ENCODE measurements at regions not wholly inside any gene's neighbourhood (a gene's known extent, or its start where the extent isn't known, plus 50 kb on each side); places are given as distances from the start of the nearest gene placed in this dataset.

DNA sequence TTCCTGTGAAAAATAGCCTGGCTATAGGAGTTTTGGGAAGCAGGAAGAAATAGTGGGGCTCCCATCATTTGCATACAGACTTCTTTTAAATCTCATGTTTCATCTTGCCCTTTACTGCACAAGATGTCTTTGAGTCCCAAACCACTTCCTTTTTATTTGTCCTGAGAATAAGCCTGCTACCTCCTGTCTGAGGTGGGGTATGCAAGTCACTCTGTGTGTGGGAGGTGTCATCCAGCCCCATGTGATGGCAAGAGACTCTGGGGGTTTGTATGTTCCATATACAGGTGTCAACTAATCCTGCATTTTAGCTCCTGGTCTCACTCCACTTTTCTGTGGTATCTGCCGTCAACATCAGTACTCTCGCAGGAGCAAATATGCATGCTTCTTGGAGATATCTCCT lies 102.0 kb downstream of the OTOL1 start:
- FAIRE-seq, result no peak
- Histone ChIP-seq H3K27ac (no peak overlapping the region), H3K9me3 (no peaks in the 10 kb centered on the region), H3K4me1 (no peaks in the 10 kb centered on the region), H3K4me2 (no peak overlapping the region), H3K4me3 (no peak overlapping the region)
- TF ChIP-seq ESRRA (IDR thresholded peaks at IDR 0.05; ENCODE audit: borderline replicate concordance, low read length) (no peak), RFX5 (IDR thresholded peaks at IDR 0.05) (no peak), SMC3 (IDR thresholded peaks at IDR 0.05) (no peak), SREBF2 (IDR thresholded peaks at IDR 0.05) (no peak), FOSB (CRISPR knock-in tag; IDR thresholded peaks at IDR 0.05) (no peak), MAZ (IDR thresholded peaks at IDR 0.05; ENCODE audit: borderline replicate concordance, low read depth, low read length) (no peak), NR3C1 (IDR thresholded peaks at IDR 0.05) (no peak), JUNB (IDR thresholded peaks at IDR 0.05) (no peak), JUN (IDR thresholded peaks at IDR 0.05) (no peak), TP53 (CRISPR knock-in tag; IDR thresholded peaks at IDR 0.05) (no peak)
- TF ChIP-seq, protein P1, sequence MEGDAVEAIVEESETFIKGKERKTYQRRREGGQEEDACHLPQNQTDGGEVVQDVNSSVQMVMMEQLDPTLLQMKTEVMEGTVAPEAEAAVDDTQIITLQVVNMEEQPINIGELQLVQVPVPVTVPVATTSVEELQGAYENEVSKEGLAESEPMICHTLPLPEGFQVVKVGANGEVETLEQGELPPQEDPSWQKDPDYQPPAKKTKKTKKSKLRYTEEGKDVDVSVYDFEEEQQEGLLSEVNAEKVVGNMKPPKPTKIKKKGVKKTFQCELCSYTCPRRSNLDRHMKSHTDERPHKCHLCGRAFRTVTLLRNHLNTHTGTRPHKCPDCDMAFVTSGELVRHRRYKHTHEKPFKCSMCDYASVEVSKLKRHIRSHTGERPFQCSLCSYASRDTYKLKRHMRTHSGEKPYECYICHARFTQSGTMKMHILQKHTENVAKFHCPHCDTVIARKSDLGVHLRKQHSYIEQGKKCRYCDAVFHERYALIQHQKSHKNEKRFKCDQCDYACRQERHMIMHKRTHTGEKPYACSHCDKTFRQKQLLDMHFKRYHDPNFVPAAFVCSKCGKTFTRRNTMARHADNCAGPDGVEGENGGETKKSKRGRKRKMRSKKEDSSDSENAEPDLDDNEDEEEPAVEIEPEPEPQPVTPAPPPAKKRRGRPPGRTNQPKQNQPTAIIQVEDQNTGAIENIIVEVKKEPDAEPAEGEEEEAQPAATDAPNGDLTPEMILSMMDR (IDR thresholded peaks at IDR 0.05), result no peak
- TF ChIP-seq, protein P2, sequence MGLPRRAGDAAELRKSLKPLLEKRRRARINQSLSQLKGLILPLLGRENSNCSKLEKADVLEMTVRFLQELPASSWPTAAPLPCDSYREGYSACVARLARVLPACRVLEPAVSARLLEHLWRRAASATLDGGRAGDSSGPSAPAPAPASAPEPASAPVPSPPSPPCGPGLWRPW (IDR thresholded peaks at IDR 0.05), result no peak
- DNase-seq (ENCODE audit: low read depth in 1 of 2, low spot score in 1 of 2), result no peak
- 96% methylated on average over 2 of the region's 2 CpGs for WGBS (ENCODE audit: missing lambda C conversion rate)
- ChIA-PET POLR2A (no interaction called here), CTCF (no interaction called here)
- no peak for ATAC-seq

DNA sequence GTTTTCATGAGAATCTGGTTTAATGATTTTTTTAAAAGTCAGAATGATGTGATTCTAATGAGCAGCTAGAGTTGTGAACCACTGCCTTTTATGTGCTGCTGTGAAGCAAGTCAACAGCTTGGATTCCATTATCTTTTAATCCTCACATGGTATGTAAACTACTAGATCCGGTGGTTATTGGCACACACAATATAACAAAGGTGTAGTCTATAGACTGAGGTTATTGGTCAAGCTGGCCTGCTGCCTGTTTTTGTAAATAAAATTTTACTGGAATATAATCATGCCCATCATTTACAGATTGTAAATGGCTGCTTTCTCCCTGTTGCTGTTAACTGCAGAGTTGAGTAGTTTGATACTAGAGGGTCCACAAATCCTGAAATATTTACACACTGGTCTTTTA lies 103.1 kb downstream of the OTOL1 start:
- FAIRE-seq (no peak), ATAC-seq (peak in 1 of 2 experiments; percentile 61; a peak in 3 of 6 replicates), DNase-seq (ENCODE audit: low read depth in 1 of 2, low spot score in 1 of 2) (peak in 1 of 2 experiments; percentile 36)
- Histone ChIP-seq H3K4me2 (no peak overlapping the region; the same call in 1 of the 3 replicates), H3K4me1 (no peaks in the 10 kb centered on the region), H3K9me3 (no peaks in the 10 kb centered on the region), H3K27ac (peak overlapping the region in 1 of 2 experiments; percentile 11; a peak in 1 of 6 replicates), H3K4me3 (no peak overlapping the region)
- ChIA-PET CTCF (no interaction called here), POLR2A (no interaction called here)
- TF ChIP-seq RFX5 (IDR thresholded peaks at IDR 0.05), result no peak
- TF ChIP-seq PHF8 (IDR thresholded peaks at IDR 0.05; ENCODE audit: borderline replicate concordance, low read depth), result no peak
- TF ChIP-seq, protein P3, sequence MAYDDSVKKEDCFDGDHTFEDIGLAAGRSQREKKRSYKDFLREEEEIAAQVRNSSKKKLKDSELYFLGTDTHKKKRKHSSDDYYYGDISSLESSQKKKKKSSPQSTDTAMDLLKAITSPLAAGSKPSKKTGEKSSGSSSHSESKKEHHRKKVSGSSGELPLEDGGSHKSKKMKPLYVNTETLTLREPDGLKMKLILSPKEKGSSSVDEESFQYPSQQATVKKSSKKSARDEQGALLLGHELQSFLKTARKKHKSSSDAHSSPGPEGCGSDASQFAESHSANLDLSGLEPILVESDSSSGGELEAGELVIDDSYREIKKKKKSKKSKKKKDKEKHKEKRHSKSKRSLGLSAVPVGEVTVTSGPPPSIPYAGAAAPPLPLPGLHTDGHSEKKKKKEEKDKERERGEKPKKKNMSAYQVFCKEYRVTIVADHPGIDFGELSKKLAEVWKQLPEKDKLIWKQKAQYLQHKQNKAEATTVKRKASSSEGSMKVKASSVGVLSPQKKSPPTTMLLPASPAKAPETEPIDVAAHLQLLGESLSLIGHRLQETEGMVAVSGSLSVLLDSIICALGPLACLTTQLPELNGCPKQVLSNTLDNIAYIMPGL (CRISPR knock-in tag; IDR thresholded peaks at IDR 0.05; ENCODE audit: borderline replicate concordance), result no peak
- TF ChIP-seq CHD2 (IDR thresholded peaks at IDR 0.05; ENCODE audit: low read length, partially characterized antibody), result no peak
- TF ChIP-seq EHF (CRISPR knock-in tag; IDR thresholded peaks at IDR 0.05), result no peak
- no peak for TF ChIP-seq HOXA7 (CRISPR knock-in tag; IDR thresholded peaks at IDR 0.05)
- TF ChIP-seq POLR2AphosphoS2 (conservative IDR thresholded peaks at IDR 0.05; ENCODE audit: low read length), result no peak
- TF ChIP-seq HOXB13 (CRISPR knock-in tag; IDR thresholded peaks at IDR 0.05; ENCODE audit: low read depth), result no peak
- TF ChIP-seq KDM5A (IDR thresholded peaks at IDR 0.05), result no peak
- TF ChIP-seq KDM1A (IDR thresholded peaks at IDR 0.05; ENCODE audit: low read depth), result no peak
- 8% methylated on average over 1 of the region's 1 CpG for WGBS (ENCODE audit: missing lambda C conversion rate)

DNA sequence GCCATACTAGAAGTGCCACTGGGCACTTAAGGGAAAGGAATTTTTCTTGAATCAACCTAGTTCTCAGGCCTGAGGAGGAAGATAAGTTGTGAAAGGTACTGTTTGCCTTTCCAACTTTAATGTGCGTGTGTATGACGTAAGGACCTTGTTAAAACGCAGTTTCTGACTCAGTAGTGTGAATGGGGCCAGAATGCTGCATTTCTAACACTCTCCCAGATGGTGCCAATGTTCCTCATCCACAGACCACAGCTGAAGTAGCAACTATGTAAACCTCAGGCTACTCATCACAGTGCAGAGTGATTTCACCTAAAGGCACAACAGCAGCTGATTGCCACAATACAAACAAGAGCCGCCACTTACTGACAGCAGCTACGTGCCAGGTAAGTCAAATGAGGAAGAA lies 103.6 kb downstream of the OTOL1 start:
- DNase-seq (ENCODE audit: low read depth in 1 of 2, low spot score in 1 of 2) (peak in 1 of 2 experiments; percentile 83), ATAC-seq (peak; percentile 74 to 96), FAIRE-seq (no peak)
- CTCF ChIA-PET, result no interaction called here
- peak overlapping the region; percentile 42 for H3K4me2 ChIP-seq
- no peaks in the 10 kb centered on the region for H3K4me1 ChIP-seq
- WGBS (ENCODE audit: missing lambda C conversion rate), result 9% methylated on average over 5 of the region's 5 CpGs
- H3K27ac ChIP-seq, result peak overlapping the region in 1 of 2 experiments; percentile 32; a peak in 1 of 6 replicates
- TF ChIP-seq, protein P3 (CRISPR knock-in tag; IDR thresholded peaks at IDR 0.05; ENCODE audit: borderline replicate concordance), result no peak
- TF ChIP-seq EP300 (IDR thresholded peaks at IDR 0.05), result peak in 1 of 2 experiments; percentile 28; a peak in 1 of 5 replicates
- TF ChIP-seq HOXB13 (CRISPR knock-in tag; IDR thresholded peaks at IDR 0.05; ENCODE audit: low read depth), result no peak
- 0 out of 4 replicates have a peak, but pooled peaks of 1 of the 2 experiments have one; percentile 35 for TF ChIP-seq CEBPB (IDR thresholded peaks at IDR 0.05)
- no peak for TF ChIP-seq KDM5A (IDR thresholded peaks at IDR 0.05)
- TF ChIP-seq GATA3 (IDR thresholded peaks at IDR 0.05; ENCODE audit: borderline replicate concordance), result peak; percentile 68
- no peak for TF ChIP-seq FOSL2 (IDR thresholded peaks at IDR 0.05)
- peak; percentile 62 for TF ChIP-seq FOSL2 (CRISPR knock-in tag; IDR thresholded peaks at IDR 0.05)
- POLR2A ChIA-PET, result no interaction called here
- no peak overlapping the region for H3K4me3 ChIP-seq
- H3K9me3 ChIP-seq, result no peaks in the 10 kb centered on the region

All from A549 (cell line).